Small intestine (tissue), 7 donors: ENCODE measurements at regions not wholly inside any gene's neighbourhood (a gene's known extent, or its start where the extent isn't known, plus 50 kb on each side); places are given as distances from the start of the nearest gene placed in this dataset.

Experiments
- DNase-seq, 2 donors: peaks; one replicate each; pipeline versions ENCODE4 v3.0.0 to v3.0.0-alpha.2; 2013
- FAIRE-seq: peaks from 2 replicates; lab custom pipeline; 2012; peaks lifted over from hg19 to GRCh38; lab: Jason Lieb, UNC
- H3K27ac ChIP-seq, 3 donors: one replicate each; pipeline ENCODE4 v1.5.1; 2013; ENCODE audit warnings: low read length in 2 of 3, mild to moderate bottlenecking in 2 of 3, control low read depth in 1 of 3, inconsistent platforms in 1 of 3, low read depth in 1 of 3, moderate library complexity in 1 of 3
- H3K27me3 ChIP-seq, 3 donors: one replicate each; pipeline ENCODE4 v1.6.1; 2013; ENCODE audit warnings: low read length in 3 of 3, inconsistent platforms in 1 of 3; ENCODE audit not compliant: control insufficient read depth in 3 of 3, insufficient read depth in 3 of 3
- H3K36me3 ChIP-seq, 3 donors: one replicate each; pipeline ENCODE4 v1.6.1; 2013; ENCODE audit warnings: low read length in 3 of 3, inconsistent platforms in 1 of 3, low read depth in 1 of 3, mild to moderate bottlenecking in 1 of 3, moderate library complexity in 1 of 3; ENCODE audit not compliant: control insufficient read depth in 3 of 3, insufficient read depth in 2 of 3
- H3K4me1 ChIP-seq, 3 donors: one replicate each; pipeline ENCODE4 v1.6.1; 2013; ENCODE audit warnings: low read length in 2 of 3, inconsistent platforms in 1 of 3, low read depth in 1 of 3, mild to moderate bottlenecking in 1 of 3, moderate library complexity in 1 of 3; ENCODE audit not compliant: control insufficient read depth in 3 of 3, insufficient read depth in 2 of 3
- H3K4me3 ChIP-seq, 3 donors: one replicate each; pipeline ENCODE4 v1.5.1; 2013; ENCODE audit warnings: low read length in 3 of 3, control low read depth in 1 of 3, inconsistent platforms in 1 of 3, low read depth in 1 of 3, mild to moderate bottlenecking in 1 of 3, moderate library complexity in 1 of 3
- H3K9me3 ChIP-seq, 2 donors: one replicate each; pipeline ENCODE4 v1.6.1; 2013; ENCODE audit warnings: low read depth in 1 of 2, low read length in 1 of 2; ENCODE audit not compliant: control insufficient read depth in 2 of 2, insufficient read depth in 1 of 2
- WGBS, 3 donors: extraction: QIAGEN DNeasy Blood & Tissue Kit; methylation state at CpG; one replicate each; pipeline ENCODE4 v1.1.7; 2013; 5-methylcytosine and 5-hydroxymethylcytosine counted together
- donor health status: healthy with polysubstance abuse.
- donor health status: control.
- donor health status: control.
- donor health status: Bipolar disorder and iron deficiency.
- donor health status: healthy.

GRCh38 chr13:99140831-99141230, 59.8 kb upstream of the UBAC2 start:
- Histone ChIP-seq H3K4me3 (no peak overlapping the region), H3K27ac (no peak overlapping the region), H3K27me3 (no peaks in the 10 kb centered on the region), H3K36me3 (no peaks in the 10 kb centered on the region), H3K4me1 (no peaks in the 10 kb centered on the region), H3K9me3 (peaks cover 0 to 8% of the 10 kb centered on the region in 2 donors)
- DNase-seq, result no peak
- 90 to 94% (median 91%) methylated on average over 9 of the region's 9 CpGs for WGBS, 3 donors
- FAIRE-seq, result no peak

DNA sequence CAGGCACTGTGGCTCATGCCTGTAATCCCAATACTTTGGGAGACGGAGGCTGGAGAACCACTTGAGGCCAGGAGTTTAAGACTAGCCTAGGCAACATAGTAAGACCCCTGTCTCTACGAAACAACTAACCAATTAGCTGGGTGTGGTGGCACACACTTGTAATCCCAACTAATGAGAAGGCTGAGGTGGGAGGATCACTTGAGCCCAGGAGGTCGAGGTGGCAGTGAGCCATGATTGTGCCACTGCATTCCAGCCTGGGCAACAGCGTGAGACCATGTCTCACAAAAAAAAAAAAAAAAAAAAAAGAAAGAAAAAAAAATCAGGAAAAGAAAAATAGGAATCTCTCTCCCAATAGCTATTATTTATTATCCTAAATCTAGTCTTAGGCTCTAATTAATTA, 56.8 kb upstream of the UBAC2 start:
- Histone ChIP-seq H3K9me3 (peaks cover 0 to 8% of the 10 kb centered on the region in 2 donors), H3K36me3 (no peaks in the 10 kb centered on the region), H3K4me3 (no peak overlapping the region), H3K27ac (no peak overlapping the region), H3K4me1 (no peaks in the 10 kb centered on the region), H3K27me3 (no peaks in the 10 kb centered on the region)
- no peak for DNase-seq
- FAIRE-seq, result no peak
- WGBS, 3 donors, result 85 to 94% (median 86%) methylated on average over 4 of the region's 4 CpGs

DNA sequence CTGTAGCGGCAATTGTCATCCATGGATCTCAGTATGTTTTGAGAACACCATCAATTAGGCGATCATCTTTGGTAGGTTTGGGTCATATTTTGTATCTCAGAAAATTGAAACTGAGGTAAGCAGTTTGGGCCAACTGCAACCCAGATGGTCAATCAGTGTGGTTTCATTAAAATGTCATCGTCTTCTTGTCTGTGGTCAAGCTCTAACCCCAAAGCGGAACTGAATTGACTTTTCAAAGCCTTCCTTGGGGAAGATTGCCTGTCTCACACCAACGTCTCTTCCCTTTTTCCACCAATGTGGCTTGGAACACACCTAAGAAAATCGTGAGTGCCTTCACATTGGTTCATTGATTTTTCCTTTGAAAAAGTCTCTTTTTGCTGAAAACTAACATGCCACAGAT, 56.3 kb upstream of the UBAC2 start:
- 68 to 83% (median 71%) methylated on average over 6 of the region's 6 CpGs for WGBS, 3 donors
- no peaks in the 10 kb centered on the region for H3K27me3 ChIP-seq
- no peak for FAIRE-seq

GRCh38 chr13:99145461-99145860, 55.2 kb upstream of the UBAC2 start:
- no peaks in the 10 kb centered on the region for H3K36me3 ChIP-seq
- H3K27ac ChIP-seq, result no peak overlapping the region
- H3K9me3 ChIP-seq, result peaks cover 0 to 8% of the 10 kb centered on the region in 2 donors
- no peak for FAIRE-seq
- 59 to 82% (median 80%) methylated on average over 4 of the region's 4 CpGs for WGBS, 3 donors
- no peak for DNase-seq
- H3K4me3 ChIP-seq, result no peak overlapping the region
- no peaks in the 10 kb centered on the region for H3K4me1 ChIP-seq
- H3K27me3 ChIP-seq, result no peaks in the 10 kb centered on the region

More for the DNA sequence above, 56.3 kb upstream of the UBAC2 start:
- Histone ChIP-seq H3K4me1 (no peaks in the 10 kb centered on the region), H3K9me3 (peaks cover 0 to 8% of the 10 kb centered on the region in 2 donors), H3K27ac (no peak overlapping the region), H3K4me3 (no peak overlapping the region), H3K36me3 (no peaks in the 10 kb centered on the region)
- DNase-seq, result no peak

- Histone ChIP-seq H3K27me3 (no peaks in the 10 kb centered on the region), H3K27ac (no peak overlapping the region), H3K4me3 (no peak overlapping the region), H3K36me3 (no peaks in the 10 kb centered on the region), H3K9me3 (no peaks in the 10 kb centered on the region), H3K4me1 (no peaks in the 10 kb centered on the region)
- FAIRE-seq (no peak), DNase-seq (no peak)
- 73 to 94% (median 91%) methylated on average over 7 of the region's 7 CpGs for WGBS, 3 donors
Measured at GRCh38 chr13:99150575-99151361, 49.9 kb upstream of the UBAC2 start.
